ENCODE measurements at regions not wholly inside any gene's neighbourhood (a gene's known extent, or its start where the extent isn't known, plus 50 kb on each side); places are given as distances from the start of the nearest gene placed in this dataset.

DNA sequence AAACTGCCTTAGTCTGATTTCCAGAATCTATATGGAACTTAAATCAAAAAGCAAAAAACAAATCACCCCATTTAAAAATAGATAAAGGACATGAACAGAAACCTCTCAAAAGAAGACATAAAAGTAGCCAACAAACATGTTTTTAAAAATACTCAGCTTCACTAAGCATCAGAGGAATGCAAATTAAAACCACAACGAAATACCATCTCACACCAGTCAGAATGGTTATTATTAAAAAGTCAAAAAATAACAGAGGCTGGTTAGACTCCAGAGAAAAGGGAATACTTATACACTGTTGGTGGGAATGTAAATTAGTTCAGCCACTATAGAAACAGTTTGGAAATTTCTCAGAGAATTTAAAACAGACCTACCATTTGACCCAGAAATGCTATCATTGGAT lies 367.9 kb downstream of the ZIC4 start:
- DNase-seq (ENCODE audit: low spot score) (no peak), ATAC-seq (no peak)
- H3K27ac Mint-ChIP-seq = no peak overlapping the region
- H3K27me3 Mint-ChIP-seq (ENCODE audit: low read depth) = no peaks in the 10 kb centered on the region; the same call in 1 of the 2 replicates
- POLR2A ChIA-PET = no interaction called here
- H3K36me3 Mint-ChIP-seq = peaks cover 10% of the 10 kb centered on the region
- CTCF ChIA-PET = no interaction called here
- H3K9me3 Mint-ChIP-seq = peaks cover 20% of the 10 kb centered on the region
- no peaks in the 10 kb centered on the region for H3K4me1 Mint-ChIP-seq
- no peak overlapping the region for H3K4me3 Mint-ChIP-seq
- TF ChIP-seq, protein P1, sequence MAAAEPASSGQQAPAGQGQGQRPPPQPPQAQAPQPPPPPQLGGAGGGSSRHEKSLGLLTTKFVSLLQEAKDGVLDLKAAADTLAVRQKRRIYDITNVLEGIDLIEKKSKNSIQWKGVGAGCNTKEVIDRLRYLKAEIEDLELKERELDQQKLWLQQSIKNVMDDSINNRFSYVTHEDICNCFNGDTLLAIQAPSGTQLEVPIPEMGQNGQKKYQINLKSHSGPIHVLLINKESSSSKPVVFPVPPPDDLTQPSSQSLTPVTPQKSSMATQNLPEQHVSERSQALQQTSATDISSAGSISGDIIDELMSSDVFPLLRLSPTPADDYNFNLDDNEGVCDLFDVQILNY (CRISPR knock-in tag; IDR thresholded peaks at IDR 0.05) = no peak
- no peak for TF ChIP-seq MLX (CRISPR knock-in tag; IDR thresholded peaks at IDR 0.05)
- TF ChIP-seq TEAD1 (CRISPR knock-in tag; IDR thresholded peaks at IDR 0.05) = no peak
- TF ChIP-seq, protein P2, sequence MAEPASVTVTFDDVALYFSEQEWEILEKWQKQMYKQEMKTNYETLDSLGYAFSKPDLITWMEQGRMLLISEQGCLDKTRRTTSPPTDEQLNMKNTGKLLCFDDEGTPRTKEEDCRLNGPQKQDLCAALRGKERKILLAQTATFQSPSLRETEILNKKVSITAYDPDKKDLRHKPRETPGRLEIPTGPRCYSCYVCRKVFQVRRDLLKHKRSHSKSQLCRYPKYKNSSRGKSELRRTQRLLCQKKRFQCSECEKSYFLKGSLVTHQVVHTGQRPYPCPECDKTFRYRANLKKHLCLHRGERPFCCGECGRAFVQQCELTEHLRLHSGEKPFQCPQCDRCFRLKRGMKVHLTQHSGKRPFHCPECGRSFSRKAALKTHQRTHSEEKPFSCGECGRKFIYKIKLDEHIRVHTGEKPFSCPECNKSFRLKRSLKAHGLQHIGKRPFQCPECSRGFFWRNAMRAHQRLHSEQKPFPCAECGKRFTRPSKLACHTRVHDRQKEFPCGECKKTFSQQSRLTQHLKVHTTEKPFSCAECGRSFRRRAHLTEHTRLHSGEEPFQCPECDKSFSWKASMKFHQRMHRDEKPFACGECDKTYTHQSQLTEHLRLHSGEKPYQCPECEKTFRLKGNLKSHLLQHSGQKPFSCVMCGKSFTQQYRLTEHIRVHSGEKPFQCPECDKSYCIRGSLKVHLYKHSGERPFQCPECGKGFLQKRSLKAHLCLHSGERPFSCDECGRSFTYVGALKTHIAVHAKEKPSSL (CRISPR knock-in tag; conservative IDR thresholded peaks at IDR 0.05) = no peak
- TF ChIP-seq, protein P3, sequence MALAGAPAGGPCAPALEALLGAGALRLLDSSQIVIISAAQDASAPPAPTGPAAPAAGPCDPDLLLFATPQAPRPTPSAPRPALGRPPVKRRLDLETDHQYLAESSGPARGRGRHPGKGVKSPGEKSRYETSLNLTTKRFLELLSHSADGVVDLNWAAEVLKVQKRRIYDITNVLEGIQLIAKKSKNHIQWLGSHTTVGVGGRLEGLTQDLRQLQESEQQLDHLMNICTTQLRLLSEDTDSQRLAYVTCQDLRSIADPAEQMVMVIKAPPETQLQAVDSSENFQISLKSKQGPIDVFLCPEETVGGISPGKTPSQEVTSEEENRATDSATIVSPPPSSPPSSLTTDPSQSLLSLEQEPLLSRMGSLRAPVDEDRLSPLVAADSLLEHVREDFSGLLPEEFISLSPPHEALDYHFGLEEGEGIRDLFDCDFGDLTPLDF (CRISPR knock-in tag; IDR thresholded peaks at IDR 0.05) = no peak
- no peak for TF ChIP-seq AFF4 (CRISPR knock-in tag; IDR thresholded peaks at IDR 0.05; ENCODE audit: borderline replicate concordance)
- TF ChIP-seq MYBL2 (CRISPR knock-in tag; IDR thresholded peaks at IDR 0.05) = no peak
- TF ChIP-seq MXD4 (CRISPR knock-in tag; IDR thresholded peaks at IDR 0.05; ENCODE audit: borderline replicate concordance) = no peak
- TF ChIP-seq ZNF671 (CRISPR knock-in tag; IDR thresholded peaks at IDR 0.05) = no peak
- no peak for TF ChIP-seq FOXP1 (CRISPR knock-in tag; IDR thresholded peaks at IDR 0.05; ENCODE audit: borderline replicate concordance)
- TF ChIP-seq, protein P4, sequence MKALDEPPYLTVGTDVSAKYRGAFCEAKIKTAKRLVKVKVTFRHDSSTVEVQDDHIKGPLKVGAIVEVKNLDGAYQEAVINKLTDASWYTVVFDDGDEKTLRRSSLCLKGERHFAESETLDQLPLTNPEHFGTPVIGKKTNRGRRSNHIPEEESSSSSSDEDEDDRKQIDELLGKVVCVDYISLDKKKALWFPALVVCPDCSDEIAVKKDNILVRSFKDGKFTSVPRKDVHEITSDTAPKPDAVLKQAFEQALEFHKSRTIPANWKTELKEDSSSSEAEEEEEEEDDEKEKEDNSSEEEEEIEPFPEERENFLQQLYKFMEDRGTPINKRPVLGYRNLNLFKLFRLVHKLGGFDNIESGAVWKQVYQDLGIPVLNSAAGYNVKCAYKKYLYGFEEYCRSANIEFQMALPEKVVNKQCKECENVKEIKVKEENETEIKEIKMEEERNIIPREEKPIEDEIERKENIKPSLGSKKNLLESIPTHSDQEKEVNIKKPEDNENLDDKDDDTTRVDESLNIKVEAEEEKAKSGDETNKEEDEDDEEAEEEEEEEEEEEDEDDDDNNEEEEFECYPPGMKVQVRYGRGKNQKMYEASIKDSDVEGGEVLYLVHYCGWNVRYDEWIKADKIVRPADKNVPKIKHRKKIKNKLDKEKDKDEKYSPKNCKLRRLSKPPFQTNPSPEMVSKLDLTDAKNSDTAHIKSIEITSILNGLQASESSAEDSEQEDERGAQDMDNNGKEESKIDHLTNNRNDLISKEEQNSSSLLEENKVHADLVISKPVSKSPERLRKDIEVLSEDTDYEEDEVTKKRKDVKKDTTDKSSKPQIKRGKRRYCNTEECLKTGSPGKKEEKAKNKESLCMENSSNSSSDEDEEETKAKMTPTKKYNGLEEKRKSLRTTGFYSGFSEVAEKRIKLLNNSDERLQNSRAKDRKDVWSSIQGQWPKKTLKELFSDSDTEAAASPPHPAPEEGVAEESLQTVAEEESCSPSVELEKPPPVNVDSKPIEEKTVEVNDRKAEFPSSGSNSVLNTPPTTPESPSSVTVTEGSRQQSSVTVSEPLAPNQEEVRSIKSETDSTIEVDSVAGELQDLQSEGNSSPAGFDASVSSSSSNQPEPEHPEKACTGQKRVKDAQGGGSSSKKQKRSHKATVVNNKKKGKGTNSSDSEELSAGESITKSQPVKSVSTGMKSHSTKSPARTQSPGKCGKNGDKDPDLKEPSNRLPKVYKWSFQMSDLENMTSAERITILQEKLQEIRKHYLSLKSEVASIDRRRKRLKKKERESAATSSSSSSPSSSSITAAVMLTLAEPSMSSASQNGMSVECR (CRISPR knock-in tag; IDR thresholded peaks at IDR 0.05; ENCODE audit: borderline replicate concordance) = no peak
- no peak for TF ChIP-seq ZNF281 (CRISPR knock-in tag; IDR thresholded peaks at IDR 0.05)
- TF ChIP-seq MAX (CRISPR knock-in tag; IDR thresholded peaks at IDR 0.05) = no peak
- no peak for TF ChIP-seq TCF7 (CRISPR knock-in tag; IDR thresholded peaks at IDR 0.05; ENCODE audit: low read depth)
- TF ChIP-seq, protein P5, sequence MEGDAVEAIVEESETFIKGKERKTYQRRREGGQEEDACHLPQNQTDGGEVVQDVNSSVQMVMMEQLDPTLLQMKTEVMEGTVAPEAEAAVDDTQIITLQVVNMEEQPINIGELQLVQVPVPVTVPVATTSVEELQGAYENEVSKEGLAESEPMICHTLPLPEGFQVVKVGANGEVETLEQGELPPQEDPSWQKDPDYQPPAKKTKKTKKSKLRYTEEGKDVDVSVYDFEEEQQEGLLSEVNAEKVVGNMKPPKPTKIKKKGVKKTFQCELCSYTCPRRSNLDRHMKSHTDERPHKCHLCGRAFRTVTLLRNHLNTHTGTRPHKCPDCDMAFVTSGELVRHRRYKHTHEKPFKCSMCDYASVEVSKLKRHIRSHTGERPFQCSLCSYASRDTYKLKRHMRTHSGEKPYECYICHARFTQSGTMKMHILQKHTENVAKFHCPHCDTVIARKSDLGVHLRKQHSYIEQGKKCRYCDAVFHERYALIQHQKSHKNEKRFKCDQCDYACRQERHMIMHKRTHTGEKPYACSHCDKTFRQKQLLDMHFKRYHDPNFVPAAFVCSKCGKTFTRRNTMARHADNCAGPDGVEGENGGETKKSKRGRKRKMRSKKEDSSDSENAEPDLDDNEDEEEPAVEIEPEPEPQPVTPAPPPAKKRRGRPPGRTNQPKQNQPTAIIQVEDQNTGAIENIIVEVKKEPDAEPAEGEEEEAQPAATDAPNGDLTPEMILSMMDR (IDR thresholded peaks at IDR 0.05) = no peak

Data from WTC11 (cell line).